GM13976 (cell line): ENCODE measurements at regions not wholly inside any gene's neighbourhood (a gene's known extent, or its start where the extent isn't known, plus 50 kb on each side); places are given as distances from the start of the nearest gene placed in this dataset.

Experiments used
- DNase-seq: peaks from one replicate; pipeline ENCODE4 v3.0.0; 2012; ENCODE audit warnings: low spot score
- in situ Hi-C: fragments of 300-500 bp; cut with MboI; formaldehyde crosslinking; loops from one replicate; pipeline ENCODE4 v1.12.0; 2022; ENCODE audit warnings: low sequenced_read_pairs, mixed read lengths, inconsistent platforms; ENCODE audit not compliant: unreplicated experiment
- TF ChIP-seq, protein P1 (sequence below): IDR thresholded peaks from 2 replicates; pipeline ENCODE4 v1.5.1; 2012; ENCODE audit warnings: borderline replicate concordance, mild to moderate bottlenecking; ENCODE audit not compliant: insufficient read depth; ENCODE audit errors: extremely low read depth, missing control alignments, control extremely low read depth

DNA sequence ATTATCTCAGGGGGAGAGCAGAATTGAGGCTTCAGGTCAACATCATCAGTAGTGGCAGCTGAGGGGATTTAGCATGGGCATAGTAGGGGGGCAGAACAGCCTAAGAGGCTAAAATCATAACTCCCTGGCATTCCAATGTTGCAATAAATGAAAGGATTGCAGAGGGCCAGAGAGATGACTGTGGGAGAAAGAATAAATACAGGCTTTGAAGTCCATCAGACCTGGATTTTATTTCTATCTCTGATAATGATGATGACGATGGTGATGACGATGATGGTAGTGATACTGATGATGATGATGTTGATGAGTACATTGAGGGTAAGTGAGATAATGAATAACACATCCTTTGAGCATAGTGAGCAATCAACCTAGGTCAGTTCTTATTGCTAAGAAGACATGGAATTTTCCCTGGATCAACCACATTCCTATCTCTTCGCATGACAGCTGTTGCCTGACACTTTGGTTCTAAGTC, 107.4 kb upstream of the CDH11 start:
- TF ChIP-seq, protein P1, sequence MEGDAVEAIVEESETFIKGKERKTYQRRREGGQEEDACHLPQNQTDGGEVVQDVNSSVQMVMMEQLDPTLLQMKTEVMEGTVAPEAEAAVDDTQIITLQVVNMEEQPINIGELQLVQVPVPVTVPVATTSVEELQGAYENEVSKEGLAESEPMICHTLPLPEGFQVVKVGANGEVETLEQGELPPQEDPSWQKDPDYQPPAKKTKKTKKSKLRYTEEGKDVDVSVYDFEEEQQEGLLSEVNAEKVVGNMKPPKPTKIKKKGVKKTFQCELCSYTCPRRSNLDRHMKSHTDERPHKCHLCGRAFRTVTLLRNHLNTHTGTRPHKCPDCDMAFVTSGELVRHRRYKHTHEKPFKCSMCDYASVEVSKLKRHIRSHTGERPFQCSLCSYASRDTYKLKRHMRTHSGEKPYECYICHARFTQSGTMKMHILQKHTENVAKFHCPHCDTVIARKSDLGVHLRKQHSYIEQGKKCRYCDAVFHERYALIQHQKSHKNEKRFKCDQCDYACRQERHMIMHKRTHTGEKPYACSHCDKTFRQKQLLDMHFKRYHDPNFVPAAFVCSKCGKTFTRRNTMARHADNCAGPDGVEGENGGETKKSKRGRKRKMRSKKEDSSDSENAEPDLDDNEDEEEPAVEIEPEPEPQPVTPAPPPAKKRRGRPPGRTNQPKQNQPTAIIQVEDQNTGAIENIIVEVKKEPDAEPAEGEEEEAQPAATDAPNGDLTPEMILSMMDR = no peak
- no peak for DNase-seq
- in situ Hi-C loops = no loop called here

DNA sequence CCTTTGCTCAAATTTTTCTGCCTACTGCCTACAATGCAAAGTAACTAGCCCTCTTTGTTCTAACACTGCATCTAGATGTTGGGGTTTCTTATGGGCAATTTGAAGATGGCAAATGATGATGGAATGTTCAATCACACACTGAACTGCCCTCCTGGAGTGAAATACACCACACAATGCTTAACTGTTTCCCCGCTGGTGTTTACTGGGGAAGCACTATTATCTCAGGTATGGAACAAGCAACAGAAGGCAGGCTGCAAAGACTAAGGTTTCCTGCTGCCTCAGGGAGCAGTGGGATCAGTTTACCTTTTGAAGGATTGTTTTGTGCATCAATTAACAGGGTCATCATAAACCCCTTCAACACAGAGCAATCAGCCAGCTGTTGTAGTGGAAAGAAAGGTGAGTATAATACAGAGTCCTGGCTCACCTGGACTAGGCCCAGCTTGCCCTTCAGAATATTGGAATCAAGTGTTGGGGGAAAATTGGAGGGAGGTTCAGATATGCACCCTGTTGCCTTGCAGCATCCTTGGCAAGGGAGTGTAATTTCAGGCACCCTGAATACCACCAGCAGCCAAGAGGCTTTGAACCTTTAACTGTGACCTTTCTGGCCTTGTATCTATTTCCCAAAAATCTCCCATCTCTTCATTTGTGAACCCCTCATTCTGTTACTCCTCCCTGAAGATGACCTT, 105.4 kb upstream of the CDH11 start:
- TF ChIP-seq, protein P1 = no peak
- in situ Hi-C loops = no loop called here
- DNase-seq = no peak

DNA sequence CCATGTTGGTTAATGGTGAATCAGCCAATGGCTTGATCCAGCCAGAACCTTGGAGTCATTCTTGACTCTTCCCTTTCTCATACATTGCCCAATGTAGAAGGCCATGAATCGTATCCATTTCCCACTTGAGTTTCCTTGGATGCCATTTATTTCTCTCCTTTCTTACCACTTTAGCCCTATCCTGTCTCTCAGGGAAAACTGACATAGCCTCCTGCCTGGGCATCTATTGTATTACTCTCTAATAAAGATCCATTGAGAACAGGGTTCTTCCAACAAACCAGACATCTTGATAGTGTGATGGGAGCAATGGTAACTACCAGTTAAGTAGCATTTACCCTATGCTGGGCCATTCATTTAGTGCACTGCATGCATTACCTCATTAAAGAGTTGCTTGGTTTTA, 104.2 kb upstream of the CDH11 start:
- TF ChIP-seq, protein P1 = no peak
- DNase-seq = no peak
- in situ Hi-C loops = no loop called here

DNA sequence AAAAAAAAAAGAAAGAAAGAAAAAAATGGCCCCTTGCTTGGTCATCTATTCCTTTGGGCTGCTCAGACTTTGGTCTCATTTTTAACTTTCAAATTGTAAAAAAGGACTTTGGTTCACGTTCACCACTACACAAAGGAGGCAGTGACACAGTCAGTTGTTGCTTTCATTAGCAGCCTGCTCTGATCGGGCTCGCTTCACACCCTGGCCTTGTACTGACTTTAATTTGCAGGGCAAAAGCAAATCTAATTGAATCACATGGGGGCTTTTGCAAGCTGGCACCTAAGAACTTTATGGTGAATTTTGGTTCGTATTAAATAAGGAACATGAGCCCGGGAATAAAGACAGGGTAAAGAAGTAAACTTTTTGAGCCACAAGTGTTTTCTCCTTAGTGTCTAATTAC, 103.6 kb upstream of the CDH11 start:
- TF ChIP-seq, protein P1 = no peak
- DNase-seq = no peak
- in situ Hi-C loops = no loop called here

DNA sequence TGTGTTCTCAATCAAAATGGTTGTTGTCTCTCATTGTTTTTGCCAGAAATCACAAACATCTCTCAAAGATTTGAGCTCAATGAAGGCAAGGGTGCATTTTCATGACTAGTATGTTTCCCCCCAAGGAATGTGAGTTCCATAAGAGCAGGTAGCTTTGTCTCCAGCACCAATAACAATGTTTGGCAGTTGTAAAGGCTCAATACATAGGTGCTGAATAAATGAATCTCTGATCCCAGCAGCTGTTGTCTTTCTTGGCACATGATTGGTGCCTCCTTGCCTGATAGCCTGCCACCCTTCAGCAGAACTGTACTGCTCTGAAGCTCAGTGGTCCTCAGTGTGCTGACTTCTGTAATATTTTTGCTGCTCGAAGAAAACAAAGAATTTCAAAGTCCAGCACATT, 103.1 kb upstream of the CDH11 start:
- TF ChIP-seq, protein P1 = no peak
- in situ Hi-C loops = no loop called here
- no peak for DNase-seq

DNA sequence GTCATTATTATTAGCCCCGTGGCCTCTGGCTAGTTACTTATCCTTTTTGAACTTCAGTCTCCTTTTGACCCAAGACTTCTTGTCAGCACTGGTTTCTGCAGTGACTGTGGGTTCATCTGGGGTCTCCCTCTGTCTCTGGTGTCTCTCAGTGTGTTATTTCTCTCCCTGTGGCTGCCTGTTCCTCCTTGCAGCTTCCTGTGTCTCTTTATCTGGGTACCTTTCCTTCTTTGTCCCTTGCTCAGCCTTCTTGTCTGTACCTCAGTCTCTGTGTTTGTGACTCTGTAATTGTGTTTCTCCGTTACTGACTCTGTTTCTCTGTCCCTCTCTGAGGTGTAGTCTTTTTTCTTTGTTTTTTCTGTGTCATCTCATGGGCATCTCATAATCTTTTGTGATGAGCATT, 102.6 kb upstream of the CDH11 start:
- DNase-seq = no peak
- TF ChIP-seq, protein P1 = no peak
- in situ Hi-C loops = no loop called here
